ENCODE measurements at regions not wholly inside any gene's neighbourhood (a gene's known extent, or its start where the extent isn't known, plus 50 kb on each side); places are given as distances from the start of the nearest gene placed in this dataset.

DNA sequence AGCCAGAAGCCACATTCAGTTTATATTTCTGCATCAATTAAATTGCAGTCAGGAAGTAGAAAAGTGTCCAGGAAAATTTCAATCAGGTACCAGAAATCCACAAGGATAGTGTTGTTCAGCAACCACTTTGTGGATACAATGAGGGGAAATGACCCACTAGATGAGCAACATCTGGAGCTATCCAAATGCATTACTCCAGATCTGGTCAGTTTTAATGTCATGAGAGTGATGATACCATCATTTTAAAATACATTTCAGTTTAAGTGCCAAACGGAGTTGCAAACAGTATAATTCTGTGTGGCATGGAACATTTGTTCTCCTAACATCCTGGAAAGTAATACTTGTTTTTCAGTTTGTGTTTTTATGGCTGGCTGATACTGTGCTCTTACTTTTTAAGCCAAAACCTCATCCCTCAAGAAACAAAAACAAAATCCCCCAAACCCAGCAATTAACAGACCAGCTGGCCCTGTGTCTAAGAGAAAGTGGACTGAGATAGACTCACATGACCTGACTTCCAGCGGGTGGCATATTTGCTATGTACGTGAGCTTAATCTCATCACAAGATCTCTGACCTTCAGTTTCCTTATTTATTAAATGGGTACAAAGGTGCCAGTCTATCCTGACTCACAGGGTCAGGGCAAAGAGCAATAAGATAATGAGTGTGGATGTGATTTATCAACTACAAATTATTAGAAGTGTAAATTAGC is 58.8 kb upstream of the CNKSR3 start:
- H3K4me2 ChIP-seq = no peak overlapping the region
- no peak overlapping the region for H3K9ac ChIP-seq
- H3K4me1 ChIP-seq (ENCODE audit: low read depth, poor library complexity, severe bottlenecking) = no peaks in the 10 kb centered on the region
- no peaks in the 10 kb centered on the region for H3K36me3 ChIP-seq (ENCODE audit: insufficient read depth)
- H3K4me3 ChIP-seq (IDR thresholded peaks at IDR 0.05; ENCODE audit: insufficient read depth, low read depth, low read length) = no peak overlapping the region
- no peak overlapping the region for H2AFZ ChIP-seq (ENCODE audit: low read depth)
- no peak for TF ChIP-seq CTCF (conservative IDR thresholded peaks at IDR 0.05; ENCODE audit: low read depth, low read length)
- no peak overlapping the region for H3K27ac ChIP-seq
- H3K79me2 ChIP-seq (ENCODE audit: insufficient read depth, low read depth) = no peaks in the 10 kb centered on the region
- no peaks in the 10 kb centered on the region for H4K20me1 ChIP-seq (ENCODE audit: insufficient read depth)
- H3K27me3 ChIP-seq (ENCODE audit: insufficient read depth, low read depth) = no peaks in the 10 kb centered on the region

GRCh38 chr6:154570505-154570904 is 60.0 kb upstream of the CNKSR3 start:
- Histone ChIP-seq H2AFZ (ENCODE audit: low read depth) (no peak overlapping the region), H3K4me2 (no peak overlapping the region), H4K20me1 (ENCODE audit: insufficient read depth) (no peaks in the 10 kb centered on the region), H3K27ac (no peak overlapping the region), H3K36me3 (ENCODE audit: insufficient read depth) (no peaks in the 10 kb centered on the region), H3K27me3 (ENCODE audit: insufficient read depth, low read depth) (no peaks in the 10 kb centered on the region), H3K9ac (no peak overlapping the region), H3K4me1 (ENCODE audit: low read depth, poor library complexity, severe bottlenecking) (no peaks in the 10 kb centered on the region), H3K79me2 (ENCODE audit: insufficient read depth, low read depth) (no peaks in the 10 kb centered on the region), H3K4me3 (IDR thresholded peaks at IDR 0.05; ENCODE audit: insufficient read depth, low read depth, low read length) (no peak overlapping the region)
- TF ChIP-seq CTCF (conservative IDR thresholded peaks at IDR 0.05; ENCODE audit: low read depth, low read length) = no peak

DNA sequence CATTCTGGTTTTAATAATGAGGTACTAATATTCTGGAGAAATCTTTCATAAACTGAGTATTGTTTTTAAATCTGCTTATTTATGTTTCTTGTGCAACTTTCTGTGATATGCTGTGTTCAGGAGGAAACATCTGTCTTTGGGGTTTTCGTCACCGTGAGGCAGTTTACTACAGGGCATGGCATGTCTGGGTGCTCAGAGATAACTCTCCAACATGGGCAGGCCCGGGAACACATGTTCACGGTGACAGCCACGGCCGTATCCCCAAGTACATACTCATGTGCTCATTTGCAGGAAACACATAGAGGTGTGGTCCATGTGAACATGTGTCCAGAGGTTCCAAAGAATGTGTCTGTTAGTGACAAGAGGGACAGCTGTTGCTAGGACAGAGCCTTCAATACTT is 62.1 kb upstream of the CNKSR3 start:
- no peak overlapping the region for H3K27ac ChIP-seq
- no peak overlapping the region for H3K9ac ChIP-seq
- no peak overlapping the region for H2AFZ ChIP-seq (ENCODE audit: low read depth)
- H3K4me3 ChIP-seq (IDR thresholded peaks at IDR 0.05; ENCODE audit: insufficient read depth, low read depth, low read length) = no peak overlapping the region
- no peaks in the 10 kb centered on the region for H3K36me3 ChIP-seq (ENCODE audit: insufficient read depth)
- no peak overlapping the region for H3K4me2 ChIP-seq
- H3K79me2 ChIP-seq (ENCODE audit: insufficient read depth, low read depth) = no peaks in the 10 kb centered on the region
- H3K27me3 ChIP-seq (ENCODE audit: insufficient read depth, low read depth) = no peaks in the 10 kb centered on the region
- no peaks in the 10 kb centered on the region for H3K4me1 ChIP-seq (ENCODE audit: low read depth, poor library complexity, severe bottlenecking)
- no peaks in the 10 kb centered on the region for H4K20me1 ChIP-seq (ENCODE audit: insufficient read depth)
- no peak for TF ChIP-seq CTCF (conservative IDR thresholded peaks at IDR 0.05; ENCODE audit: low read depth, low read length)

GRCh38 chr6:154578004-154578559 is 67.6 kb upstream of the CNKSR3 start:
- no peaks in the 10 kb centered on the region for H3K79me2 ChIP-seq (ENCODE audit: insufficient read depth, low read depth)
- H3K27ac ChIP-seq = no peak overlapping the region
- H3K4me2 ChIP-seq = no peak overlapping the region
- no peak overlapping the region for H3K4me3 ChIP-seq (IDR thresholded peaks at IDR 0.05; ENCODE audit: insufficient read depth, low read depth, low read length)
- TF ChIP-seq CTCF (conservative IDR thresholded peaks at IDR 0.05; ENCODE audit: low read depth, low read length) = no peak
- H4K20me1 ChIP-seq (ENCODE audit: insufficient read depth) = no peaks in the 10 kb centered on the region
- H3K4me1 ChIP-seq (ENCODE audit: low read depth, poor library complexity, severe bottlenecking) = no peaks in the 10 kb centered on the region
- H3K27me3 ChIP-seq (ENCODE audit: insufficient read depth, low read depth) = no peaks in the 10 kb centered on the region
- H2AFZ ChIP-seq (ENCODE audit: low read depth) = no peak overlapping the region
- no peak overlapping the region for H3K9ac ChIP-seq
- H3K36me3 ChIP-seq (ENCODE audit: insufficient read depth) = no peaks in the 10 kb centered on the region
